GM12872 (cell line): ENCODE measurements at regions not wholly inside any gene's neighbourhood (a gene's known extent, or its start where the extent isn't known, plus 50 kb on each side); places are given as distances from the start of the nearest gene placed in this dataset.

Experiments
- TF ChIP-seq, protein P1 (sequence below): IDR thresholded peaks from 3 replicates; pipeline ENCODE4 v1.5.1; 2011; ENCODE audit warnings: low read depth, mild to moderate bottlenecking, low read length, moderate library complexity; ENCODE audit not compliant: insufficient read depth

DNA sequence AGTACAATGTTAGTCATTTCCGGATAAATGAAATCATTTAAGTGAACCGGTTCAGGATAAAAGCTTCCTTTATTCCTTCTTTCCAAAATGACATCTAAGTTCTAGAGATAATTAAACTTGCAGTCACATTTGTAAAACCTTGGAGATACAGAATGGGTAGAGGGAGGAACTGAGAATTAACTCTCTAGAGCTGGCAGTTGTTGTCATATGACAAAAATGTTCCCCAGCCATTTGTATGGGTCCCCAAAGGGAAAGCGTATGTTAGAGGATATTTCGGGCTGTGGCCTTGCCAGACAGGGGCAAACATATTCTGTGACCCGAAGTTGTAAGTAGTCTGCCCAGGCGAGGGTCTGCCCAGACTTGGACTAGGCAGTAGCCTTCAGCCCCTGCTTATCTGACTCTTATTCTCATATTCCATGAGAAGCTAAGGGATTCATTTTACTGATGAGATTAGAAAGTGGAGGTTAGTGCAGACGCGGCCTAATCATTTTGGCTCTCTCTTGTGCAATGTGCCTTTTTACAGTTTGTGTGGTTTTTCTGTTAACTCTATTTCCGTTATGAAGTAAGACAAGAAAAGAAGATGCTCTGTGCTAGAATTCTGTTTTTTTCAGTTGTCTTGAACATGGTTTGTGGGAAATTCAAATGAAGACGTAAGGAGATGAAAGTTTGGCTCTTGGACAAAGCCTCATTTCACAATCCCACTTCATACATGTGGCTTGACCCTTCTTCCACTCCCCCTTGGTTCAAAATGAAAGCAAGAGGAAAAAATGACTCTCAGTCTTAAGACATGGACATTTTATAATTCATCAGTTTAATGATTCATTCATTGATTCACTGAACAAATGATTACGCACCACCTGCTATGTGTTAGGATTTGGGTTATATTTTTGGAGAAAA is 2394.2 kb upstream of the AGA start:
- TF ChIP-seq, protein P1, sequence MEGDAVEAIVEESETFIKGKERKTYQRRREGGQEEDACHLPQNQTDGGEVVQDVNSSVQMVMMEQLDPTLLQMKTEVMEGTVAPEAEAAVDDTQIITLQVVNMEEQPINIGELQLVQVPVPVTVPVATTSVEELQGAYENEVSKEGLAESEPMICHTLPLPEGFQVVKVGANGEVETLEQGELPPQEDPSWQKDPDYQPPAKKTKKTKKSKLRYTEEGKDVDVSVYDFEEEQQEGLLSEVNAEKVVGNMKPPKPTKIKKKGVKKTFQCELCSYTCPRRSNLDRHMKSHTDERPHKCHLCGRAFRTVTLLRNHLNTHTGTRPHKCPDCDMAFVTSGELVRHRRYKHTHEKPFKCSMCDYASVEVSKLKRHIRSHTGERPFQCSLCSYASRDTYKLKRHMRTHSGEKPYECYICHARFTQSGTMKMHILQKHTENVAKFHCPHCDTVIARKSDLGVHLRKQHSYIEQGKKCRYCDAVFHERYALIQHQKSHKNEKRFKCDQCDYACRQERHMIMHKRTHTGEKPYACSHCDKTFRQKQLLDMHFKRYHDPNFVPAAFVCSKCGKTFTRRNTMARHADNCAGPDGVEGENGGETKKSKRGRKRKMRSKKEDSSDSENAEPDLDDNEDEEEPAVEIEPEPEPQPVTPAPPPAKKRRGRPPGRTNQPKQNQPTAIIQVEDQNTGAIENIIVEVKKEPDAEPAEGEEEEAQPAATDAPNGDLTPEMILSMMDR = no peak

DNA sequence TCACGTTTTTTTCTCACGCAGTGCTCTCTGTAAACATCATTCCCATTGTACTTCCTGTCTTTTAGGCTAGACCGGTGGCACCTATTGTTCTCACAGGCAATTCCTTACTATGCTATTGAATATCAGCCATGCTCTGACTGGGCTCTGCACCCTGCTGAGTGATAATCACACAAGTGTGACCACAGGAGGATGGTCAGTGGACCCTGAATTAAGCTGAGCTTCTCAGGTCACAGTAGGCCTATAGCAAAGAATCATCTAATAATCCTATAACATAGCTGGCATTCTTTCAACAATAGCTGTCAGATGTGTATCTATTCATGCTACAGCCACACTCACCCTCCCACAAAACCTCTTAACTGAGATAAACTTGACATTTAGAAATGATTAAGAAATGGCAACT is 2399.8 kb upstream of the TENM3 start:
- TF ChIP-seq, protein P1 = no peak

- TF ChIP-seq, protein P1 = no peak
Measured at GRCh38 chr4:179855469-179855868, 2387.7 kb upstream of the TENM3 start.

DNA sequence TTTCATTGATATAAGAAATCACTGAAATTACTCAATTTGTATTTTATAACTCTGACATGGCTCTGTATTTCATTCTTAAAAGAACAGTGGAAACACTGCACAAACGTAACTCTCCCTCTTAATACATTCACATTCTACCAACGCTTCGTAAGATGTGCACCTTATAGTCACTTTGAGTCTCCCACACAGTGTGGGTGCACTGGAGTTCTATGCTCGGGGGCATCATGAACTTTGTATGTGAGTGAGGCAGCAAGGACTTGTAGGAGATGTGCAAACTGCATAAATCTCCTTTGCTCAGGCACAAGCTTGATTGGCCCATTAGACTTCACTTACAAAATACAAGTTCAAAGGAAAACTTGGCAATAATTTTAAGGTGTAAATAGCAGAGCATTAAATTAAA is 2385.0 kb upstream of the TENM3 start:
- TF ChIP-seq, protein P1 = no peak

- TF ChIP-seq, protein P1 = peak; percentile 95
Measured at GRCh38 chr4:179867300-179867878, 2375.8 kb upstream of the TENM3 start.

DNA sequence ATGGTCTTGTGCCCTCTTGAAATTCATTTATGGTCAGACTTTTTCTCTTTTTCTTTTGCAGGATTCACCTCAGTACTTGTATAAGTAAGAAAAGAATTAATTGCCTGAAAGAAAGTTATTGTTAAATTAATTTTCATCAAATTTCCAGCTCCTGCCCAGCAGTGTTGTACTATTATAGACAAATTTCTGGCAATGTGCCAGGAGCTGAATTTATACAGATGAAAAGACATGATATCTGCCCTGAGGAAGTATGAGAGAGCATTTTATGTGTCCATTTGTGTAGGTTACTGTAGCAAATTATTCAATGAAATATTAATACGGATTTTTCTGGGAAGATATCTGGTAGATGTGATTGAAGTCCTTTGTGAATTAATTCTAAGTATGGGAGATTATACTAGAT is 2371.5 kb upstream of the TENM3 start:
- TF ChIP-seq, protein P1 = no peak

DNA sequence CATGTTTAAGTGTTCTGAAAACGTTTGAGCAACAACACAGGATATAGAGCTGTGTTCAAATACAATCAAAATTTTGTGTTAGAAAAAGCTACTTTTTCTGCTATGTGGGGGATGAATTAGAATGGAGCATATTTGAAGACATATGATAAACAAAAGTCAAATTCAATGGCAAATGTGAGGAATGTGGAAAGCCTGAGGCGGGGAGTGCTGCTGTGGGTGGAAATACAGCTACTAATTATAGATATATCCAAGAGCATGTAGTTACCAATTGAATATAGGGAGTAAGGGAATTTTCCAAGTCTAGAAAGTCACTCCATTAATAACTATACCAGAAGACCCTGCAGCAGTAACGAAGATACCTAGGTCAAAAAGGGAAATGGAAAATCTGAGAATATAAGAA is 2370.4 kb upstream of the TENM3 start:
- TF ChIP-seq, protein P1 = no peak
